HG03064 (cell line): ENCODE measurements at regions not wholly inside any gene's neighbourhood (a gene's known extent, or its start where the extent isn't known, plus 50 kb on each side); places are given as distances from the start of the nearest gene placed in this dataset.

Source experiments
- ATAC-seq: cut with Tn5 transposase; IDR thresholded peaks from one replicate; pipeline ENCODE4 v1.9.1; 2021; ENCODE audit warnings: low read depth; ENCODE audit not compliant: unreplicated experiment

- ATAC-seq, result no peak
Measured at GRCh38 chr2:176589825-176590440, 320.7 kb downstream of the MTX2 start.

GRCh38 chr2:176592216-176592615 lies 323.0 kb downstream of the MTX2 start:
- no peak for ATAC-seq

- ATAC-seq, result no peak
Measured at GRCh38 chr2:176595986-176596385, 326.7 kb downstream of the MTX2 start.

GRCh38 chr2:176597916-176598315 lies 328.7 kb downstream of the MTX2 start:
- ATAC-seq, result no peak

GRCh38 chr2:176598351-176598750 lies 329.1 kb downstream of the MTX2 start:
- ATAC-seq, result no peak

GRCh38 chr2:176599796-176600485 lies 330.7 kb downstream of the MTX2 start:
- ATAC-seq, result no peak

GRCh38 chr2:176601066-176601465 lies 331.8 kb downstream of the MTX2 start:
- ATAC-seq, result no peak

- ATAC-seq, result no peak
Measured at GRCh38 chr2:176612036-176612435, 342.8 kb downstream of the MTX2 start.

GRCh38 chr2:176612736-176613135 lies 343.5 kb downstream of the MTX2 start:
- no peak for ATAC-seq

GRCh38 chr2:176613323-176613987 lies 344.2 kb downstream of the MTX2 start:
- ATAC-seq, result no peak

- ATAC-seq, result no peak
Measured at GRCh38 chr2:176614049-176614448, 344.8 kb downstream of the MTX2 start.

- ATAC-seq, result no peak
Measured at GRCh38 chr2:176614930-176615329, 345.7 kb downstream of the MTX2 start.

- ATAC-seq, result no peak
Measured at GRCh38 chr2:176619504-176619903, 350.3 kb downstream of the MTX2 start.

- ATAC-seq, result no peak
Measured at GRCh38 chr2:176621350-176621749, 352.1 kb downstream of the MTX2 start.

GRCh38 chr2:176622792-176623191 lies 353.6 kb downstream of the MTX2 start:
- ATAC-seq, result no peak

- ATAC-seq, result no peak
Measured at GRCh38 chr2:176626796-176627195, 357.6 kb downstream of the MTX2 start.

- ATAC-seq, result no peak
Measured at GRCh38 chr2:176628438-176628837, 359.2 kb downstream of the MTX2 start.

GRCh38 chr2:176633754-176634153 lies 364.5 kb downstream of the MTX2 start:
- no peak for ATAC-seq

- ATAC-seq, result no peak
Measured at GRCh38 chr2:176636401-176636800, 367.2 kb downstream of the MTX2 start.

GRCh38 chr2:176637142-176637485 lies 367.9 kb downstream of the MTX2 start:
- ATAC-seq, result no peak

GRCh38 chr2:176637486-176638166 lies 368.4 kb downstream of the MTX2 start:
- ATAC-seq, result peak; percentile 30
